ENCODE measurements at regions not wholly inside any gene's neighbourhood (a gene's known extent, or its start where the extent isn't known, plus 50 kb on each side); places are given as distances from the start of the nearest gene placed in this dataset.

- Histone ChIP-seq H3K4me2 (ENCODE audit: unreplicated experiment) (no peak overlapping the region), H3F3A (ENCODE audit: insufficient read depth) (no peaks in the 10 kb centered on the region), H3K79me2 (ENCODE audit: insufficient read depth) (no peaks in the 10 kb centered on the region), H3K27me3 (replicated peaks; ENCODE audit: insufficient read depth) (no peaks in the 10 kb centered on the region), H3K4me1 (ENCODE audit: insufficient read depth) (no peaks in the 10 kb centered on the region), H3K36me3 (ENCODE audit: low read depth) (no peaks in the 10 kb centered on the region), H3K27ac (no peak overlapping the region), H3K4me3 (no peak overlapping the region), H3K9me3 (ENCODE audit: low read depth) (no peaks in the 10 kb centered on the region), H2AFZ (no peak overlapping the region), H4K20me1 (ENCODE audit: insufficient read depth) (no peaks in the 10 kb centered on the region), H3K9ac (no peak overlapping the region), H3K9me2 (ENCODE audit: insufficient read depth) (no peaks in the 10 kb centered on the region)
- DNase-seq, result peak; percentile 5
- 38 to 45% methylated on average over 1 of the region's 1 CpG for WGBS, 2 experiments (ENCODE audit: low coverage in 1 of 2, low lambda C conversion rate in 2 of 2, missing lambda C conversion rate in 2 of 2)
- TF ChIP-seq EZH2 (IDR thresholded peaks at IDR 0.05; ENCODE audit: insufficient read depth, poor library complexity, severe bottlenecking) (no peak), EZH2phosphoT487 (IDR thresholded peaks at IDR 0.05; ENCODE audit: insufficient read depth, low read depth) (no peak)
- in situ Hi-C loops (cut with MboI), result no loop called here
These were observed 56.3 kb upstream of the SPOPL start for GRCh38 chr2:138445227-138445626.

- in situ Hi-C loops (cut with MboI), result no loop called here
- no peaks in the 10 kb centered on the region for H3K27me3 ChIP-seq (replicated peaks; ENCODE audit: insufficient read depth)
- H2AFZ ChIP-seq, result no peak overlapping the region
These were observed 55.5 kb upstream of the SPOPL start for GRCh38 chr2:138446043-138446442.

DNA sequence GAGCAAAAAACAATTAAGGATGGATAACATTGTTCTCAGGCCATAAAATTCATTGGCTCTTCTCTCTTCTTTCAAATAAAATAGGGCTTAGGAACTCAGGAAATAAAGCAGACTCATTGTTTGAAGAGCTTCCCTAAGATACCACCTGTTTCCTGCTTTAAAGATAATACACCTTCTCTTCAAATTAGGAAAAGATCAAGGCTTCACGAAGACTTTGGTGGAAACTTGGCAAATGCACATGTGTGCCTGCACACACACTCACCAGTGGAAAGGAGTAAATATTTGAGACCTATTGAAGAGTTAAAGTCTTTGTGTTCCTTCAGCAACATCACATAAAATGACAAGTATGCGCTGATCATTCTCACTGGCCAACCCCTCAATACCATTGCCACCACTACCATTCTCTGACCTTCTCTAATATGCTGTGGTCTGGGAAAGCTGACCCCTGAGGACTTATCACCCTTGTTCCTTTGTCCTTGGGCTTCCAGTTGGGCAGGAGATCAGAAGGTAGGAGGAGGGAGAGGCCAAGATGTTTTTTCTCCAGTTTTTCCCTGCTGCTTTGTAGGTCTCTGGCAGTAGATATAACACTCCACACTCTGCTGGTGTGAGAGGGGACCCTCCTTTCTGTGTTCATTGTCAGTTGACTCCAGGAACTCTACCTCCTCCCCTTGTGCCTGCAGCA lies 53.5 kb upstream of the SPOPL start:
- Histone ChIP-seq H3F3A (ENCODE audit: insufficient read depth) (no peaks in the 10 kb centered on the region), H3K9me3 (ENCODE audit: low read depth) (no peaks in the 10 kb centered on the region), H3K9me2 (ENCODE audit: insufficient read depth) (no peaks in the 10 kb centered on the region; the same call in 1 of the 2 replicates), H4K20me1 (ENCODE audit: insufficient read depth) (no peaks in the 10 kb centered on the region), H3K27ac (no peak overlapping the region), H3K4me2 (ENCODE audit: unreplicated experiment) (no peak overlapping the region), H3K79me2 (ENCODE audit: insufficient read depth) (no peaks in the 10 kb centered on the region), H3K27me3 (replicated peaks; ENCODE audit: insufficient read depth) (no peaks in the 10 kb centered on the region), H2AFZ (no peak overlapping the region), H3K4me3 (no peak overlapping the region), H3K4me1 (ENCODE audit: insufficient read depth) (no peaks in the 10 kb centered on the region), H3K9ac (no peak overlapping the region), H3K36me3 (ENCODE audit: low read depth) (no peaks in the 10 kb centered on the region)
- DNase-seq, result no peak
- TF ChIP-seq EZH2phosphoT487 (IDR thresholded peaks at IDR 0.05; ENCODE audit: insufficient read depth, low read depth) (no peak), EZH2 (IDR thresholded peaks at IDR 0.05; ENCODE audit: insufficient read depth, poor library complexity, severe bottlenecking) (no peak)
- WGBS, 2 experiments (ENCODE audit: low coverage in 1 of 2, low lambda C conversion rate in 2 of 2, missing lambda C conversion rate in 2 of 2), result 46 to 50% methylated on average over 2 of the region's 2 CpGs
- in situ Hi-C loops (cut with MboI), result no loop called here

More at GRCh38 chr2:138446043-138446442, 55.5 kb upstream of the SPOPL start:
- H3K9me2 ChIP-seq (ENCODE audit: insufficient read depth), result no peaks in the 10 kb centered on the region
- H3K4me3 ChIP-seq, result no peak overlapping the region
- H3K9ac ChIP-seq, result no peak overlapping the region
- H4K20me1 ChIP-seq (ENCODE audit: insufficient read depth), result no peaks in the 10 kb centered on the region
- no peaks in the 10 kb centered on the region for H3K9me3 ChIP-seq (ENCODE audit: low read depth)
- H3F3A ChIP-seq (ENCODE audit: insufficient read depth), result no peaks in the 10 kb centered on the region
- TF ChIP-seq EZH2 (IDR thresholded peaks at IDR 0.05; ENCODE audit: insufficient read depth, poor library complexity, severe bottlenecking) (no peak), EZH2phosphoT487 (IDR thresholded peaks at IDR 0.05; ENCODE audit: insufficient read depth, low read depth) (no peak)
- H3K79me2 ChIP-seq (ENCODE audit: insufficient read depth), result no peaks in the 10 kb centered on the region
- no peaks in the 10 kb centered on the region for H3K36me3 ChIP-seq (ENCODE audit: low read depth)
- H3K4me2 ChIP-seq (ENCODE audit: unreplicated experiment), result no peak overlapping the region
- 62 to 69% methylated on average over 5 of the region's 5 CpGs for WGBS, 2 experiments (ENCODE audit: low coverage in 1 of 2, low lambda C conversion rate in 2 of 2, missing lambda C conversion rate in 2 of 2)
- DNase-seq, result no peak
- H3K4me1 ChIP-seq (ENCODE audit: insufficient read depth), result no peaks in the 10 kb centered on the region
- no peak overlapping the region for H3K27ac ChIP-seq

Measured in GM23248 (cell line).